HepG2 (cell line): ENCODE measurements at regions not wholly inside any gene's neighbourhood (a gene's known extent, or its start where the extent isn't known, plus 50 kb on each side); places are given as distances from the start of the nearest gene placed in this dataset.

ENCODE experiments used
- CBX5 ChIP-seq: sonication (generic); formaldehyde crosslinking; IDR thresholded peaks from 2 replicates; pipeline ENCODE4 v1.4.0; 2020; ENCODE audit warnings: missing genetic modification reagents, borderline replicate concordance
- DNMT3B ChIP-seq: conservative IDR thresholded peaks from 2 replicates; pipeline ENCODE4 v1.6.1; 2016; ENCODE audit warnings: missing biosample characterization, control low read depth
- GLI4 ChIP-seq: sonication (generic); formaldehyde crosslinking; IDR thresholded peaks from 2 replicates; pipeline ENCODE4 v1.5.1; 2020; ENCODE audit warnings: missing genetic modification reagents, mild to moderate bottlenecking, moderate library complexity, borderline replicate concordance
- NFKBIZ ChIP-seq: IDR thresholded peaks from 2 replicates; pipeline ENCODE4 v1.6.1; 2018; ENCODE audit warnings: missing genetic modification reagents, missing compliant biosample characterization
- SRSF1 ChIP-seq: fragments of 200-400 bp; formaldehyde crosslinking; optimal IDR thresholded peaks from 2 replicates; pipeline ENCODE3; 2017; ENCODE audit warnings: mild to moderate bottlenecking, low read depth, low read length, moderate library complexity
- TAF1 ChIP-seq: sonication (generic); formaldehyde crosslinking; IDR thresholded peaks from 2 replicates; pipeline ENCODE4 v1.4.0; 2020; ENCODE audit warnings: missing genetic modification reagents
- ZBTB8A ChIP-seq: sonication (generic); formaldehyde crosslinking; IDR thresholded peaks from 2 replicates; pipeline ENCODE4 v1.4.0; 2020; ENCODE audit warnings: mild to moderate bottlenecking, low read depth, missing genetic modification reagents, borderline replicate concordance
- ZFAT ChIP-seq: sonication (generic); formaldehyde crosslinking; conservative IDR thresholded peaks from 2 replicates; pipeline ENCODE4 v1.8.1; 2023; ENCODE audit warnings: missing genetic modification reagents, inconsistent platforms
- ZFP90 ChIP-seq: sonication (generic); formaldehyde crosslinking; IDR thresholded peaks from 2 replicates; pipeline ENCODE4 v1.8.0; 2022; ENCODE audit warnings: missing genetic modification reagents, mild to moderate bottlenecking, inconsistent platforms, borderline replicate concordance
- ZNF205 ChIP-seq: IDR thresholded peaks from 2 replicates; pipeline ENCODE4 v1.6.1; 2018; ENCODE audit warnings: missing biosample characterization, missing genetic modification reagents
- ZNF235 ChIP-seq: sonication (generic); formaldehyde crosslinking; IDR thresholded peaks from 2 replicates; pipeline ENCODE4 v1.8.1; 2023; ENCODE audit warnings: mild to moderate bottlenecking, missing genetic modification reagents, borderline replicate concordance
- ZNF253 ChIP-seq: sonication (generic); formaldehyde crosslinking; IDR thresholded peaks from 2 replicates; pipeline ENCODE4 v1.8.0; 2022; ENCODE audit warnings: mild to moderate bottlenecking, missing genetic modification reagents, borderline replicate concordance
- ZNF569 ChIP-seq: sonication (generic); formaldehyde crosslinking; IDR thresholded peaks from 2 replicates; pipeline ENCODE4 v1.5.0; 2020; ENCODE audit warnings: mild to moderate bottlenecking, missing genetic modification reagents, moderate library complexity, borderline replicate concordance
- ZNF574 ChIP-seq: sonication (generic); formaldehyde crosslinking; IDR thresholded peaks from 2 replicates; pipeline ENCODE4 v1.4.0; 2020; ENCODE audit warnings: missing genetic modification reagents
- ZNF577 ChIP-seq: sonication (generic); formaldehyde crosslinking; IDR thresholded peaks from 2 replicates; pipeline ENCODE4 v1.4.0; 2020; ENCODE audit warnings: mild to moderate bottlenecking, low read depth, missing genetic modification reagents, borderline replicate concordance
- ZNF766 ChIP-seq: sonication (generic); formaldehyde crosslinking; IDR thresholded peaks from 2 replicates; pipeline ENCODE4 v1.5.0; 2020; ENCODE audit warnings: missing genetic modification reagents, borderline replicate concordance
- ZNF883 ChIP-seq: sonication (generic); formaldehyde crosslinking; IDR thresholded peaks from 2 replicates; pipeline ENCODE4 v1.5.1; 2020; ENCODE audit warnings: mild to moderate bottlenecking, missing genetic modification reagents; ENCODE audit errors: not compliant biosample characterization
- TF ChIP-seq, protein P1 (sequence below): sonication (generic); formaldehyde crosslinking; IDR thresholded peaks from 2 replicates; pipeline ENCODE4 v1.4.0; 2020; ENCODE audit warnings: missing genetic modification reagents, mild to moderate bottlenecking, borderline replicate concordance
- TF ChIP-seq, protein P2 (sequence below): sonication (generic); formaldehyde crosslinking; IDR thresholded peaks from 2 replicates; pipeline ENCODE4 v1.8.1; 2022; ENCODE audit warnings: low read depth, mild to moderate bottlenecking, missing genetic modification reagents
- TF ChIP-seq, protein P3 (sequence below): sonication (generic); formaldehyde crosslinking; IDR thresholded peaks from 2 replicates; pipeline ENCODE4 v1.8.0; 2022; ENCODE audit warnings: low read depth, missing genetic modification reagents

DNA sequence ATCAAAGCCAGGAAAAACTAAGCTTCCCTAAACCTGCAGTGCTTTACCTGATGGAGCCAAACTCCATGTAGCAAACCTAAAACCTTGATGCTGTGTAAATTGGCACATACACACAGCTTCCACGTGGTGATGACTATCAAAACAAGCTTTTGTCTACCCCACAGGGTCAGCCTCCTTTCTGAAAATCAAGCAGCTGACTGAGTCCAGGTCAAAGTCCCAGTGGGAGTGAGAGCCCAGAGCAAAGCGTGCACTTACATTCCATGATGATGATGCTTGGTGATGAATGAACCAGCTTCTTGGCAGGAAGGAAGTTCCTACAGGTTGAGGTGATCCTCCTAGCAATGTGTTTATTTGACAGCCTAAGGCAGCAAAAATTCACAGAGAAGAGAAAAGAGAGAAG lies 630.0 kb upstream of the TBX3 start (continued):
- TF ChIP-seq NFKBIZ (CRISPR knock-in tag) = no peak
- no peak for TF ChIP-seq ZNF569 (CRISPR knock-in tag)
- TF ChIP-seq TAF1 (CRISPR knock-in tag) = no peak
- no peak; the same call in 1 of the 2 replicates for TF ChIP-seq DNMT3B
- TF ChIP-seq GLI4 = no peak
- TF ChIP-seq ZFP90 (CRISPR knock-in tag) = no peak
- no peak for TF ChIP-seq CBX5 (CRISPR knock-in tag)
- no peak for TF ChIP-seq ZNF205 (CRISPR knock-in tag)
- TF ChIP-seq, protein P1, sequence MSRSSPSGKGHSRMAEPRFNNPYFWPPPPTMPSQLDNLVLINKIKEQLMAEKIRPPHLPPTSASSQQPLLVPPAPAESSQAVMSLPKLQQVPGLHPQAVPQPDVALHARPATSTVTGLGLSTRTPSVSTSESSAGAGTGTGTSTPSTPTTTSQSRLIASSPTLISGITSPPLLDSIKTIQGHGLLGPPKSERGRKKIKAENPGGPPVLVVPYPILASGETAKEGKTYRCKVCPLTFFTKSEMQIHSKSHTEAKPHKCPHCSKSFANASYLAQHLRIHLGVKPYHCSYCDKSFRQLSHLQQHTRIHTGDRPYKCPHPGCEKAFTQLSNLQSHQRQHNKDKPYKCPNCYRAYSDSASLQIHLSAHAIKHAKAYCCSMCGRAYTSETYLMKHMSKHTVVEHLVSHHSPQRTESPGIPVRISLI (CRISPR knock-in tag) = no peak
- no peak for TF ChIP-seq ZNF235 (CRISPR knock-in tag)
- no peak for TF ChIP-seq ZNF577 (CRISPR knock-in tag)
- TF ChIP-seq ZNF574 = no peak
- TF ChIP-seq SRSF1 = no peak
- TF ChIP-seq ZBTB8A = no peak
- TF ChIP-seq, protein P2, sequence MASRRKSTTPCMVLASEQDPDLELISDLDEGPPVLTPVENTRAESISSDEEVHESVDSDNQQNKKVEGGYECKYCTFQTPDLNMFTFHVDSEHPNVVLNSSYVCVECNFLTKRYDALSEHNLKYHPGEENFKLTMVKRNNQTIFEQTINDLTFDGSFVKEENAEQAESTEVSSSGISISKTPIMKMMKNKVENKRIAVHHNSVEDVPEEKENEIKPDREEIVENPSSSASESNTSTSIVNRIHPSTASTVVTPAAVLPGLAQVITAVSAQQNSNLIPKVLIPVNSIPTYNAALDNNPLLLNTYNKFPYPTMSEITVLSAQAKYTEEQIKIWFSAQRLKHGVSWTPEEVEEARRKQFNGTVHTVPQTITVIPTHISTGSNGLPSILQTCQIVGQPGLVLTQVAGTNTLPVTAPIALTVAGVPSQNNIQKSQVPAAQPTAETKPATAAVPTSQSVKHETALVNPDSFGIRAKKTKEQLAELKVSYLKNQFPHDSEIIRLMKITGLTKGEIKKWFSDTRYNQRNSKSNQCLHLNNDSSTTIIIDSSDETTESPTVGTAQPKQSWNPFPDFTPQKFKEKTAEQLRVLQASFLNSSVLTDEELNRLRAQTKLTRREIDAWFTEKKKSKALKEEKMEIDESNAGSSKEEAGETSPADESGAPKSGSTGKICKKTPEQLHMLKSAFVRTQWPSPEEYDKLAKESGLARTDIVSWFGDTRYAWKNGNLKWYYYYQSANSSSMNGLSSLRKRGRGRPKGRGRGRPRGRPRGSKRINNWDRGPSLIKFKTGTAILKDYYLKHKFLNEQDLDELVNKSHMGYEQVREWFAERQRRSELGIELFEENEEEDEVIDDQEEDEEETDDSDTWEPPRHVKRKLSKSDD (CRISPR knock-in tag) = no peak
- no peak for TF ChIP-seq ZFAT
- no peak for TF ChIP-seq ZNF766 (CRISPR knock-in tag)
- TF ChIP-seq, protein P3, sequence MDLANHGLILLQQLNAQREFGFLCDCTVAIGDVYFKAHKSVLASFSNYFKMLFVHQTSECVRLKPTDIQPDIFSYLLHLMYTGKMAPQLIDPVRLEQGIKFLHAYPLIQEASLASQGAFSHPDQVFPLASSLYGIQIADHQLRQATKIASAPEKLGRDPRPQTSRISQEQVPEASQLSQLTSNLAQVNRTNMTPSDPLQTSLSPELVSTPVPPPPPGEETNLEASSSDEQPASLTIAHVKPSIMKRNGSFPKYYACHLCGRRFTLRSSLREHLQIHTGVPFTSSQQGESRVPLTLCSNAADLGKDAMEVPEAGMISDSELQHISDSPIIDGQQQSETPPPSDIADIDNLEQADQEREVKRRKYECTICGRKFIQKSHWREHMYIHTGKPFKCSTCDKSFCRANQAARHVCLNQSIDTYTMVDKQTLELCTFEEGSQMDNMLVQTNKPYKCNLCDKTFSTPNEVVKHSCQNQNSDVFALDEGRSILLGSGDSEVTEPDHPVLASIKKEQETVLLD (CRISPR knock-in tag) = no peak
- TF ChIP-seq ZNF883 (CRISPR knock-in tag) = no peak
- TF ChIP-seq ZNF253 (CRISPR knock-in tag) = no peak
